ENCODE measurements at regions not wholly inside any gene's neighbourhood (a gene's known extent, or its start where the extent isn't known, plus 50 kb on each side); places are given as distances from the start of the nearest gene placed in this dataset.
A peak's percentile ranks its signal among the peaks of the same experiment; 100 is the strongest.

DNA sequence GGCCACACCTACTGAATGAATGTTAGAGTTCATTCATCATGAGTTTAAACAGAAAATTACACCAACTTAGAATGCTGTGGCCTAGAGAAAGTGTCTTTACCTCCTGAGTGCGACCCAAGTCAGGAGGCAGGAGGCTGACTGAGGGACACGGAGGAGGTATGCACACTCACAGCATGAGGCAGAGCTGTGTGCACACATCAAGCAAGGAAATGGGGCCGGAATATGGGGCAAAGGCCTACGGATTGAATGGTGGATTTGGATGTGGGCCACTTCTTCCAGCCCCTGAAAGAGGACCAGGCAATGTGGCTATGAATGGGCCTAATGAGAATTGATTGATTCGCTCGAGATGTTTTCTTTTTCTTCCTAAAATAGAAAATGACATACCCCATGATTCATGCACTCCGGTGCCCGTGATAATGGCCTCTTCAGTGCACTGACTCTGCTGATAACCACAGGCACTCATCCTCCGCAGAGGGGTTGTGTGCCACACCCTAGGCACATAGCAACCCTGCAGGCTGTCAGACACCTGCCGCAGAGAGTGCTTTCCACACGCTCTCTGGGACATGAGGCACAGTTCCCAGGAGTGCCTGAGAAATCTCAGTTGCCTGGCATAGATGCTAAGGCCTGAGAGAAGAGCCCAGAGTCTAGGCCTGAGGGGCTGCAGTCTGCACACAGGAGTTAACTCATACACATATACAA is 155.5 kb downstream of the GLUL start:
- peak; percentile 58 for TF ChIP-seq GLIS1 (tag by site-specific recombination; IDR thresholded peaks at IDR 0.05)
- TF ChIP-seq MYNN (tag by site-specific recombination; IDR thresholded peaks at IDR 0.05; ENCODE audit: borderline replicate concordance) = no peak
- TF ChIP-seq, protein P1, sequence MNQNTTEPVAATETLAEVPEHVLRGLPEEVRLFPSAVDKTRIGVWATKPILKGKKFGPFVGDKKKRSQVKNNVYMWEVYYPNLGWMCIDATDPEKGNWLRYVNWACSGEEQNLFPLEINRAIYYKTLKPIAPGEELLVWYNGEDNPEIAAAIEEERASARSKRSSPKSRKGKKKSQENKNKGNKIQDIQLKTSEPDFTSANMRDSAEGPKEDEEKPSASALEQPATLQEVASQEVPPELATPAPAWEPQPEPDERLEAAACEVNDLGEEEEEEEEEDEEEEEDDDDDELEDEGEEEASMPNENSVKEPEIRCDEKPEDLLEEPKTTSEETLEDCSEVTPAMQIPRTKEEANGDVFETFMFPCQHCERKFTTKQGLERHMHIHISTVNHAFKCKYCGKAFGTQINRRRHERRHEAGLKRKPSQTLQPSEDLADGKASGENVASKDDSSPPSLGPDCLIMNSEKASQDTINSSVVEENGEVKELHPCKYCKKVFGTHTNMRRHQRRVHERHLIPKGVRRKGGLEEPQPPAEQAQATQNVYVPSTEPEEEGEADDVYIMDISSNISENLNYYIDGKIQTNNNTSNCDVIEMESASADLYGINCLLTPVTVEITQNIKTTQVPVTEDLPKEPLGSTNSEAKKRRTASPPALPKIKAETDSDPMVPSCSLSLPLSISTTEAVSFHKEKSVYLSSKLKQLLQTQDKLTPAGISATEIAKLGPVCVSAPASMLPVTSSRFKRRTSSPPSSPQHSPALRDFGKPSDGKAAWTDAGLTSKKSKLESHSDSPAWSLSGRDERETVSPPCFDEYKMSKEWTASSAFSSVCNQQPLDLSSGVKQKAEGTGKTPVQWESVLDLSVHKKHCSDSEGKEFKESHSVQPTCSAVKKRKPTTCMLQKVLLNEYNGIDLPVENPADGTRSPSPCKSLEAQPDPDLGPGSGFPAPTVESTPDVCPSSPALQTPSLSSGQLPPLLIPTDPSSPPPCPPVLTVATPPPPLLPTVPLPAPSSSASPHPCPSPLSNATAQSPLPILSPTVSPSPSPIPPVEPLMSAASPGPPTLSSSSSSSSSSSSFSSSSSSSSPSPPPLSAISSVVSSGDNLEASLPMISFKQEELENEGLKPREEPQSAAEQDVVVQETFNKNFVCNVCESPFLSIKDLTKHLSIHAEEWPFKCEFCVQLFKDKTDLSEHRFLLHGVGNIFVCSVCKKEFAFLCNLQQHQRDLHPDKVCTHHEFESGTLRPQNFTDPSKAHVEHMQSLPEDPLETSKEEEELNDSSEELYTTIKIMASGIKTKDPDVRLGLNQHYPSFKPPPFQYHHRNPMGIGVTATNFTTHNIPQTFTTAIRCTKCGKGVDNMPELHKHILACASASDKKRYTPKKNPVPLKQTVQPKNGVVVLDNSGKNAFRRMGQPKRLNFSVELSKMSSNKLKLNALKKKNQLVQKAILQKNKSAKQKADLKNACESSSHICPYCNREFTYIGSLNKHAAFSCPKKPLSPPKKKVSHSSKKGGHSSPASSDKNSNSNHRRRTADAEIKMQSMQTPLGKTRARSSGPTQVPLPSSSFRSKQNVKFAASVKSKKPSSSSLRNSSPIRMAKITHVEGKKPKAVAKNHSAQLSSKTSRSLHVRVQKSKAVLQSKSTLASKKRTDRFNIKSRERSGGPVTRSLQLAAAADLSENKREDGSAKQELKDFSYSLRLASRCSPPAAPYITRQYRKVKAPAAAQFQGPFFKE (tag by site-specific recombination; IDR thresholded peaks at IDR 0.05; ENCODE audit: borderline replicate concordance) = no peak
- TF ChIP-seq ZNF600 (tag by site-specific recombination; IDR thresholded peaks at IDR 0.05) = peak; percentile 74
- peak; percentile 37; the same call in 1 of the 2 replicates for TF ChIP-seq ZBTB48 (tag by site-specific recombination; IDR thresholded peaks at IDR 0.05)
- peak; percentile 11; the same call in 1 of the 2 replicates for TF ChIP-seq ZBTB21 (tag by site-specific recombination; IDR thresholded peaks at IDR 0.05)
- TF ChIP-seq ZNF560 (tag by site-specific recombination; IDR thresholded peaks at IDR 0.05; ENCODE audit: borderline replicate concordance) = no peak
- TF ChIP-seq, protein P2, sequence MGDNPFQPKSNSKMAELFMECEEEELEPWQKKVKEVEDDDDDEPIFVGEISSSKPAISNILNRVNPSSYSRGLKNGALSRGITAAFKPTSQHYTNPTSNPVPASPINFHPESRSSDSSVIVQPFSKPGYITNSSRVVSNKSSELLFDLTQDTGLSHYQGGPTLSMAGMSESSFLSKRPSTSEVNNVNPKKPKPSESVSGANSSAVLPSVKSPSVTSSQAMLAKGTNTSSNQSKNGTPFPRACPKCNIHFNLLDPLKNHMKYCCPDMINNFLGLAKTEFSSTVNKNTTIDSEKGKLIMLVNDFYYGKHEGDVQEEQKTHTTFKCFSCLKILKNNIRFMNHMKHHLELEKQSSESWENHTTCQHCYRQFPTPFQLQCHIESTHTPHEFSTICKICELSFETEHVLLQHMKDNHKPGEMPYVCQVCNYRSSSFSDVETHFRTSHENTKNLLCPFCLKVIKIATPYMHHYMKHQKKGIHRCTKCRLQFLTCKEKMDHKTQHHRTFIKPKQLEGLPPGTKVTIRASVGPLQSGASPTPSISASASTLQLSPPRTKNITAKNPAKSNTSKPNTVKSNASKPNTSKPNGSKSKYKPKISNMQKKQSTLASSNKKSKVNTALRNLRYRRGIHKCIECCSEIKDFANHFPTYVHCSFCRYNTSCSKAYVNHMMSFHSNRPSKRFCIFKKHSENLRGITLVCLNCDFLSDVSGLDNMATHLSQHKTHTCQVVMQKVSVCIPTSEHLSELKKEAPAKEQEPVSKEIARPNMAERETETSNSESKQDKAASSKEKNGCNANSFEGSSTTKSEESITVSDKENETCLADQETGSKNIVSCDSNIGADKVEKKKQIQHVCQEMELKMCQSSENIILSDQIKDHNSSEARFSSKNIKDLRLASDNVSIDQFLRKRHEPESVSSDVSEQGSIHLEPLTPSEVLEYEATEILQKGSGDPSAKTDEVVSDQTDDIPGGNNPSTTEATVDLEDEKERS (tag by site-specific recombination; IDR thresholded peaks at IDR 0.05) = 0 out of 2 replicates have a peak, but pooled peaks have one; percentile 33
- TF ChIP-seq, protein P3, sequence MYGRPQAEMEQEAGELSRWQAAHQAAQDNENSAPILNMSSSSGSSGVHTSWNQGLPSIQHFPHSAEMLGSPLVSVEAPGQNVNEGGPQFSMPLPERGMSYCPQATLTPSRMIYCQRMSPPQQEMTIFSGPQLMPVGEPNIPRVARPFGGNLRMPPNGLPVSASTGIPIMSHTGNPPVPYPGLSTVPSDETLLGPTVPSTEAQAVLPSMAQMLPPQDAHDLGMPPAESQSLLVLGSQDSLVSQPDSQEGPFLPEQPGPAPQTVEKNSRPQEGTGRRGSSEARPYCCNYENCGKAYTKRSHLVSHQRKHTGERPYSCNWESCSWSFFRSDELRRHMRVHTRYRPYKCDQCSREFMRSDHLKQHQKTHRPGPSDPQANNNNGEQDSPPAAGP (tag by site-specific recombination; IDR thresholded peaks at IDR 0.05) = peak; percentile 66; the same call in 1 of the 2 replicates
- TF ChIP-seq KLF1 (tag by site-specific recombination; IDR thresholded peaks at IDR 0.05) = peak; percentile 66
- peak; percentile 53 for TF ChIP-seq ZNF335 (tag by site-specific recombination; conservative IDR thresholded peaks at IDR 0.05)
- no peak for TF ChIP-seq SP7 (tag by site-specific recombination; IDR thresholded peaks at IDR 0.05)
- peak; percentile 76; the same call in 1 of the 2 replicates for TF ChIP-seq ZNF660 (tag by site-specific recombination; IDR thresholded peaks at IDR 0.05)
- TF ChIP-seq ZNF629 (tag by site-specific recombination; IDR thresholded peaks at IDR 0.05) = peak; percentile 61; the same call in 1 of the 2 replicates
- TF ChIP-seq KLF8 (tag by site-specific recombination; IDR thresholded peaks at IDR 0.05) = 0 out of 2 replicates have a peak, but pooled peaks have one; percentile 42
- TF ChIP-seq ZNF23 (tag by site-specific recombination; IDR thresholded peaks at IDR 0.05; ENCODE audit: borderline replicate concordance) = 0 out of 2 replicates have a peak, but pooled peaks have one; percentile 13
- TF ChIP-seq, protein P4, sequence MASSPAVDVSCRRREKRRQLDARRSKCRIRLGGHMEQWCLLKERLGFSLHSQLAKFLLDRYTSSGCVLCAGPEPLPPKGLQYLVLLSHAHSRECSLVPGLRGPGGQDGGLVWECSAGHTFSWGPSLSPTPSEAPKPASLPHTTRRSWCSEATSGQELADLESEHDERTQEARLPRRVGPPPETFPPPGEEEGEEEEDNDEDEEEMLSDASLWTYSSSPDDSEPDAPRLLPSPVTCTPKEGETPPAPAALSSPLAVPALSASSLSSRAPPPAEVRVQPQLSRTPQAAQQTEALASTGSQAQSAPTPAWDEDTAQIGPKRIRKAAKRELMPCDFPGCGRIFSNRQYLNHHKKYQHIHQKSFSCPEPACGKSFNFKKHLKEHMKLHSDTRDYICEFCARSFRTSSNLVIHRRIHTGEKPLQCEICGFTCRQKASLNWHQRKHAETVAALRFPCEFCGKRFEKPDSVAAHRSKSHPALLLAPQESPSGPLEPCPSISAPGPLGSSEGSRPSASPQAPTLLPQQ (tag by site-specific recombination; IDR thresholded peaks at IDR 0.05) = 0 out of 2 replicates have a peak, but pooled peaks have one; percentile 43
- 0 out of 2 replicates have a peak, but pooled peaks have one; percentile 20 for TF ChIP-seq ZXDB (tag by site-specific recombination; IDR thresholded peaks at IDR 0.05)
- TF ChIP-seq ZNF366 (tag by site-specific recombination; conservative IDR thresholded peaks at IDR 0.05) = peak; percentile 51; the same call in 1 of the 2 replicates
- no peak for TF ChIP-seq ZNF10 (tag by site-specific recombination; IDR thresholded peaks at IDR 0.05)
- peak; percentile 87 for TF ChIP-seq ZIC2 (tag by site-specific recombination; IDR thresholded peaks at IDR 0.05)
- TF ChIP-seq ZBTB17 (tag by site-specific recombination; IDR thresholded peaks at IDR 0.05) = peak; percentile 96
- 0 out of 2 replicates have a peak, but pooled peaks have one; percentile 54 for TF ChIP-seq ZNF24 (tag by site-specific recombination; IDR thresholded peaks at IDR 0.05)
- 0 out of 2 replicates have a peak, but pooled peaks have one; percentile 40 for TF ChIP-seq ZNF184 (tag by site-specific recombination; IDR thresholded peaks at IDR 0.05)

More for the DNA sequence above, 155.5 kb downstream of the GLUL start:
- ChIA-PET POLR2A (no interaction called here), CTCF (interaction anchor here (2.1 kb wide), 1 partner anchor 93 kb away, joined by 14 read pairs; no protein-coding TSS in a partner anchor)
- H3K36me3 ChIP-seq (ENCODE audit: control insufficient read depth in 2 of 2, insufficient read depth in 1 of 2, low read length in 2 of 2) = no peaks in the 10 kb centered on the region
- H3K27ac ChIP-seq (ENCODE audit: extremely low read depth, low read depth, low read length) = no peak overlapping the region
- H3K4me3 ChIP-seq (ENCODE audit: low read depth, low read length) = no peak overlapping the region
- H3K9me3 ChIP-seq (ENCODE audit: control insufficient read depth, insufficient read depth, low read depth, low read length) = no peaks in the 10 kb centered on the region
- H3K4me1 ChIP-seq (ENCODE audit: control insufficient read depth, insufficient read depth, low read length) = no peaks in the 10 kb centered on the region

All from HEK293 (cell line).